HAP-1 (cell line): ENCODE measurements at regions not wholly inside any gene's neighbourhood (a gene's known extent, or its start where the extent isn't known, plus 50 kb on each side); places are given as distances from the start of the nearest gene placed in this dataset.

Source experiments
- DNase-seq, 2 experiments: peaks; one replicate each; pipeline ENCODE4 v3.0.0-alpha.2; 2016 to 2020; ENCODE audit warnings: low spot score in 2 of 2
- H3K27me3 ChIP-seq: fragments of 250-450 bp; sonication (Bioruptor Pico); 2 replicates; pipeline ENCODE4 v1.5.1; 2020; ENCODE audit warnings: low read depth, mild to moderate bottlenecking, moderate library complexity
- H3K36me3 ChIP-seq: fragments of 250-450 bp; sonication (Bioruptor Pico); replicated peaks from 2 replicates; pipeline ENCODE4 v1.5.1; 2020; ENCODE audit warnings: mild to moderate bottlenecking
- H3K4me1 ChIP-seq: fragments of 250-450 bp; sonication (Bioruptor Pico); 2 replicates; pipeline ENCODE4 v1.5.1; 2020; ENCODE audit warnings: mild to moderate bottlenecking
- H3K4me3 ChIP-seq: fragments of 250-450 bp; sonication (Bioruptor Pico); 2 replicates; pipeline ENCODE4 v1.5.1; 2020; ENCODE audit warnings: mild to moderate bottlenecking, moderate library complexity
- H3K9me3 ChIP-seq: fragments of 250-450 bp; sonication (Bioruptor Pico); 2 replicates; pipeline ENCODE4 v1.5.1; 2020; ENCODE audit warnings: mild to moderate bottlenecking, moderate library complexity
- in situ Hi-C: fragments of 300-500 bp; cut with MboI; formaldehyde crosslinking; loops from 3 replicates; pipeline ENCODE4 v1.14.3; 2020; ENCODE audit warnings: low sequenced_read_pairs, inconsistent platforms, mixed read lengths

GRCh38 chr5:6236858-6237481 lies 141.4 kb downstream of the MED10 start:
- Histone ChIP-seq H3K9me3 (no peaks in the 10 kb centered on the region), H3K4me3 (no peak overlapping the region), H3K36me3 (no peaks in the 10 kb centered on the region), H3K4me1 (no peaks in the 10 kb centered on the region), H3K27me3 (no peaks in the 10 kb centered on the region)
- in situ Hi-C loops = no loop called here
- DNase-seq = no peak

GRCh38 chr5:6236170-6236793 lies 142.1 kb downstream of the MED10 start:
- Histone ChIP-seq H3K36me3 (no peaks in the 10 kb centered on the region), H3K9me3 (no peaks in the 10 kb centered on the region), H3K4me1 (no peaks in the 10 kb centered on the region), H3K4me3 (no peak overlapping the region), H3K27me3 (no peaks in the 10 kb centered on the region)
- DNase-seq = no peak
- in situ Hi-C loops = no loop called here

- Histone ChIP-seq H3K9me3 (no peaks in the 10 kb centered on the region), H3K4me3 (no peak overlapping the region), H3K4me1 (no peaks in the 10 kb centered on the region), H3K36me3 (no peaks in the 10 kb centered on the region), H3K27me3 (no peaks in the 10 kb centered on the region)
- in situ Hi-C loops = no loop called here
- no peak for DNase-seq
These were observed 142.6 kb downstream of the MED10 start for GRCh38 chr5:6235726-6236125.

GRCh38 chr5:6228257-6229250 lies 149.8 kb downstream of the MED10 start:
- H3K36me3 ChIP-seq = no peaks in the 10 kb centered on the region
- no peaks in the 10 kb centered on the region for H3K27me3 ChIP-seq
- no peak for DNase-seq
- in situ Hi-C loops = no loop called here
- no peaks in the 10 kb centered on the region for H3K9me3 ChIP-seq
- no peak overlapping the region for H3K4me3 ChIP-seq
- no peaks in the 10 kb centered on the region for H3K4me1 ChIP-seq

- no peaks in the 10 kb centered on the region for H3K9me3 ChIP-seq
- H3K36me3 ChIP-seq = no peaks in the 10 kb centered on the region
- no peaks in the 10 kb centered on the region for H3K4me1 ChIP-seq
- in situ Hi-C loops = no loop called here
- DNase-seq = no peak
- H3K4me3 ChIP-seq = no peak overlapping the region
- no peaks in the 10 kb centered on the region for H3K27me3 ChIP-seq
These were observed 153.2 kb downstream of the MED10 start for GRCh38 chr5:6225121-6225607.

- H3K4me3 ChIP-seq = no peak overlapping the region
- no peaks in the 10 kb centered on the region for H3K4me1 ChIP-seq
- no peak for DNase-seq
- in situ Hi-C loops = no loop called here
- no peaks in the 10 kb centered on the region for H3K27me3 ChIP-seq
- H3K9me3 ChIP-seq = no peaks in the 10 kb centered on the region
- no peaks in the 10 kb centered on the region for H3K36me3 ChIP-seq
These were observed 153.9 kb downstream of the MED10 start for GRCh38 chr5:6224406-6224805.

- in situ Hi-C loops = no loop called here
- H3K9me3 ChIP-seq = no peaks in the 10 kb centered on the region
- no peaks in the 10 kb centered on the region for H3K36me3 ChIP-seq
- H3K4me1 ChIP-seq = no peaks in the 10 kb centered on the region
- H3K27me3 ChIP-seq = no peaks in the 10 kb centered on the region
- no peak overlapping the region for H3K4me3 ChIP-seq
- no peak for DNase-seq
These were observed 155.4 kb downstream of the MED10 start for GRCh38 chr5:6222899-6223298.

- H3K27me3 ChIP-seq = no peaks in the 10 kb centered on the region
- H3K4me3 ChIP-seq = no peak overlapping the region
- no peaks in the 10 kb centered on the region for H3K9me3 ChIP-seq
- H3K36me3 ChIP-seq = no peaks in the 10 kb centered on the region
- in situ Hi-C loops = no loop called here
- no peak for DNase-seq
- no peaks in the 10 kb centered on the region for H3K4me1 ChIP-seq
These were observed 156.2 kb downstream of the MED10 start for GRCh38 chr5:6222121-6222520.

- no peaks in the 10 kb centered on the region for H3K4me1 ChIP-seq
- no peaks in the 10 kb centered on the region for H3K27me3 ChIP-seq
- H3K36me3 ChIP-seq = no peaks in the 10 kb centered on the region
- no peak overlapping the region for H3K4me3 ChIP-seq
- no peak for DNase-seq
- no peaks in the 10 kb centered on the region for H3K9me3 ChIP-seq
- in situ Hi-C loops = no loop called here
These were observed 157.2 kb downstream of the MED10 start for GRCh38 chr5:6221141-6221626.

- in situ Hi-C loops = no loop called here
- DNase-seq = no peak
- no peaks in the 10 kb centered on the region for H3K4me1 ChIP-seq
- H3K36me3 ChIP-seq = no peaks in the 10 kb centered on the region
- no peak overlapping the region for H3K4me3 ChIP-seq
- H3K9me3 ChIP-seq = no peaks in the 10 kb centered on the region
- H3K27me3 ChIP-seq = no peaks in the 10 kb centered on the region
These were observed 157.8 kb downstream of the MED10 start for GRCh38 chr5:6220346-6221088.

GRCh38 chr5:6218517-6218916 lies 159.8 kb downstream of the MED10 start:
- no peak for DNase-seq
- in situ Hi-C loops = no loop called here
- H3K36me3 ChIP-seq = no peaks in the 10 kb centered on the region
- no peaks in the 10 kb centered on the region for H3K9me3 ChIP-seq
- no peaks in the 10 kb centered on the region for H3K27me3 ChIP-seq
- H3K4me3 ChIP-seq = no peak overlapping the region
- no peaks in the 10 kb centered on the region for H3K4me1 ChIP-seq

- Histone ChIP-seq H3K4me1 (no peaks in the 10 kb centered on the region), H3K27me3 (no peaks in the 10 kb centered on the region), H3K36me3 (no peaks in the 10 kb centered on the region), H3K4me3 (no peak overlapping the region), H3K9me3 (no peaks in the 10 kb centered on the region)
- in situ Hi-C loops = no loop called here
- no peak for DNase-seq
These were observed 160.2 kb downstream of the MED10 start for GRCh38 chr5:6218116-6218515.

- Histone ChIP-seq H3K4me1 (no peaks in the 10 kb centered on the region), H3K36me3 (no peaks in the 10 kb centered on the region), H3K4me3 (no peak overlapping the region), H3K9me3 (no peaks in the 10 kb centered on the region), H3K27me3 (no peaks in the 10 kb centered on the region)
- in situ Hi-C loops = no loop called here
- DNase-seq = no peak
These were observed 161.8 kb downstream of the MED10 start for GRCh38 chr5:6216471-6217075.
